ENCODE measurements at regions not wholly inside any gene's neighbourhood (a gene's known extent, or its start where the extent isn't known, plus 50 kb on each side); places are given as distances from the start of the nearest gene placed in this dataset.

DNA sequence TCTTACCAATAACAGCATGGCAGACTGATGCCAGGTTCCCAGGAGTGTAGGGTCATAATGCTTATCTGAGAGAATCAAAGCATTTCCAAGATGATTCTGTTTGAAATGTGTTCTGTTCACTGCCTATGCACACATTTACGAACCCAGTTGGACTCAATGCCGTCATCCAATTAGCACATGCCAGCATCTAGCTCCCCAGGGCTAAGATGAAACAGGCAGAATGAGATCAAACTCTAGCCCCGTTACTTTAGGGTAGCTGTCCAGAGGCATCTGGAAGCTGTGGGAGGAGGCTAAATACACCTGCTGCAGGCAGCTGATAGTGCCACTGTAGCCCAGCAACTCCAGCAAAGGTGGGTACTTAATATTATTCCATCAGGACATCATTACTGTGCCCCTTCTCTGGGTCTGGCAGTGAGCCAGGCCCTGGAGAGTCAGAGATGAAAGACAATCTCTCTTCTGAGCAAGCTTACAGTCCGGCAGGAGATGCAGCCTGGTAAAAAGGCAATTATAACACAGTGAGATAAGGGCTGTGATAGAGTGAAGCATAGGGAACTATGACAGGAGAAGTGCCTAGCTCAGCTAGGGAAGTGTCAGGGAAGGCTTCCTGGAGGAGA lies 156.4 kb upstream of the PPP2R3A start:
- Histone ChIP-seq H3K9me3 (ENCODE audit: control insufficient read depth, insufficient read depth, low read length) (no peaks in the 10 kb centered on the region), H3K36me3 (ENCODE audit: control insufficient read depth, insufficient read depth, low read length) (no peaks in the 10 kb centered on the region), H3K79me1 (ENCODE audit: low read depth in 1 of 2, low read length in 2 of 2) (no peaks in the 10 kb centered on the region), H2BK20ac (ENCODE audit: low read depth, low read length) (no peak overlapping the region), H2AK5ac (ENCODE audit: low read depth, low read length) (no peak overlapping the region), H2AK9ac (replicated peaks; ENCODE audit: low read depth, low read length, poor library complexity) (no peak overlapping the region), H3K27ac (ENCODE audit: insufficient read depth, low read length) (no peak overlapping the region), H2BK15ac (ENCODE audit: low read depth, low read length) (no peak overlapping the region), H3K4me3 (ENCODE audit: insufficient read depth, low read depth, low read length) (no peak overlapping the region), H4K20me1 (ENCODE audit: insufficient read depth, low read length) (no peaks in the 10 kb centered on the region), H2BK5ac (ENCODE audit: low read depth, low read length, poor library complexity, severe bottlenecking) (no peak overlapping the region), H3K4me2 (ENCODE audit: low read depth, low read length) (no peak overlapping the region), H3K9ac (ENCODE audit: low read depth, low read length) (no peak overlapping the region), H4K91ac (ENCODE audit: insufficient read depth, low read depth, low read length) (no peak overlapping the region), H3K4ac (ENCODE audit: low read depth, low read length) (no peak overlapping the region), H3K18ac (ENCODE audit: low read depth, low read length) (no peak overlapping the region), H3K4me1 (ENCODE audit: control insufficient read depth, insufficient read depth, low read length) (no peaks in the 10 kb centered on the region), H2AFZ (replicated peaks; ENCODE audit: low read length, poor library complexity) (no peak overlapping the region), H3K56ac (ENCODE audit: extremely low read depth, insufficient read depth, low read length) (no peak overlapping the region), H4K8ac (ENCODE audit: low read depth in 2 of 2, low read length in 2 of 2) (no peak overlapping the region), H3K27me3 (ENCODE audit: control insufficient read depth, insufficient read depth, low read length) (no peaks in the 10 kb centered on the region; the same call in 1 of the 2 replicates), H4K5ac (ENCODE audit: low read depth, low read length) (no peak overlapping the region), H3K14ac (replicated peaks; ENCODE audit: low read depth, low read length) (no peak overlapping the region), H3K9me1 (ENCODE audit: insufficient read depth, low read length) (no peaks in the 10 kb centered on the region), H3K23ac (ENCODE audit: low read depth, low read length) (no peak overlapping the region), H2BK120ac (ENCODE audit: low read depth, low read length) (no peak overlapping the region)
- no TSS peak for BruUV-seq (replicated peaks)
- in situ Hi-C loops (cut with MboI; ENCODE audit: low sequenced_read_pairs) (no loop called here), intact Hi-C loops (cut with micrococcal nuclease) (no loop called here), dilution Hi-C loops (cut with HindIII; ENCODE audit: low sequenced_read_pairs, unreplicated experiment) (no loop called here)
- no peak for TF ChIP-seq CHD1 (IDR thresholded peaks at IDR 0.05; ENCODE audit: low read depth, low read length)
- no peak for TF ChIP-seq POLR2A (IDR thresholded peaks at IDR 0.05; ENCODE audit: low read depth, low read length)
- TF ChIP-seq, protein P1, sequence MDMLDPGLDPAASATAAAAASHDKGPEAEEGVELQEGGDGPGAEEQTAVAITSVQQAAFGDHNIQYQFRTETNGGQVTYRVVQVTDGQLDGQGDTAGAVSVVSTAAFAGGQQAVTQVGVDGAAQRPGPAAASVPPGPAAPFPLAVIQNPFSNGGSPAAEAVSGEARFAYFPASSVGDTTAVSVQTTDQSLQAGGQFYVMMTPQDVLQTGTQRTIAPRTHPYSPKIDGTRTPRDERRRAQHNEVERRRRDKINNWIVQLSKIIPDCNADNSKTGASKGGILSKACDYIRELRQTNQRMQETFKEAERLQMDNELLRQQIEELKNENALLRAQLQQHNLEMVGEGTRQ (IDR thresholded peaks at IDR 0.05; ENCODE audit: low read depth, low read length), result no peak
- no peak for TF ChIP-seq FOS (IDR thresholded peaks at IDR 0.05; ENCODE audit: low read depth, low read length)
- TF ChIP-seq MAZ (IDR thresholded peaks at IDR 0.05; ENCODE audit: borderline replicate concordance, low read depth, low read length), result no peak
- no peak for DNase-seq
- 45% methylated on average over 2 of the region's 4 CpGs; no CpG with 5 or more reads in 1 of the 2 experiments for WGBS, 2 experiments (ENCODE audit: extremely low coverage in 2 of 2, insufficient read length in 1 of 2)
- ATAC-seq (ENCODE audit: low read depth), result no peak
- ChIA-PET CTCF (no interaction called here), POLR2A (ENCODE audit: unreplicated experiment) (no interaction called here)
